Occipital lobe (tissue), 1 donor: ENCODE measurements at regions not wholly inside any gene's neighbourhood (a gene's known extent, or its start where the extent isn't known, plus 50 kb on each side); places are given as distances from the start of the nearest gene placed in this dataset.

ENCODE experiments used
- DNase-seq: peaks from one replicate; lab custom pipeline; 2025; lab: John Stamatoyannopoulos, UW

GRCh38 chr15:29919380-29919881 lies 97.2 kb upstream of the TJP1 start:
- DNase-seq = no peak

GRCh38 chr15:29917600-29918597 lies 95.6 kb upstream of the TJP1 start:
- DNase-seq = no peak

GRCh38 chr15:29914511-29914926 lies 92.3 kb upstream of the TJP1 start:
- no peak for DNase-seq

- no peak for DNase-seq
These were observed 91.4 kb upstream of the TJP1 start for GRCh38 chr15:29913528-29914135.

GRCh38 chr15:29911705-29912104 lies 89.4 kb upstream of the TJP1 start:
- no peak for DNase-seq

GRCh38 chr15:29910068-29910467 lies 87.8 kb upstream of the TJP1 start:
- no peak for DNase-seq

GRCh38 chr15:29904757-29905417 lies 82.6 kb upstream of the TJP1 start:
- DNase-seq = no peak

- no peak for DNase-seq
These were observed 81.7 kb upstream of the TJP1 start for GRCh38 chr15:29903785-29904464.

GRCh38 chr15:29903028-29903427 lies 80.8 kb upstream of the TJP1 start:
- DNase-seq = no peak

- DNase-seq = no peak
These were observed 78.2 kb upstream of the TJP1 start for GRCh38 chr15:29900237-29901189.

- DNase-seq = no peak
These were observed 73.8 kb upstream of the TJP1 start for GRCh38 chr15:29896062-29896461.

GRCh38 chr15:29891096-29891457 lies 68.8 kb upstream of the TJP1 start:
- DNase-seq = no peak

- no peak for DNase-seq
These were observed 68.2 kb upstream of the TJP1 start for GRCh38 chr15:29890336-29891095.

GRCh38 chr15:29889542-29890329 lies 67.5 kb upstream of the TJP1 start:
- no peak for DNase-seq

- peak; percentile 30 for DNase-seq
These were observed 66.4 kb upstream of the TJP1 start for GRCh38 chr15:29888646-29889045.

- DNase-seq = no peak
These were observed 65.5 kb upstream of the TJP1 start for GRCh38 chr15:29887721-29888120.

- DNase-seq = no peak
These were observed 62.9 kb upstream of the TJP1 start for GRCh38 chr15:29885183-29885582.

- no peak for DNase-seq
These were observed 60.9 kb upstream of the TJP1 start for GRCh38 chr15:29883126-29883525.

GRCh38 chr15:29880886-29881285 lies 58.6 kb upstream of the TJP1 start:
- DNase-seq = no peak
